OCI-LY7 (cell line): ENCODE measurements at regions not wholly inside any gene's neighbourhood (a gene's known extent, or its start where the extent isn't known, plus 50 kb on each side); places are given as distances from the start of the nearest gene placed in this dataset.

ENCODE experiments used
- BruUV-seq: library from RNA; stranded (reverse); fragments of 400-500 nt; replicated peaks from 2 replicates; lab custom pipeline; 2021; lab: Mats Ljungman, UMichigan
- CTCF ChIA-PET: fragments of 300-600 bp; sonication (Branson Sonifier 250); formaldehyde crosslinking; loops from one replicate; lab custom pipeline; 2022; ENCODE audit warnings: antibody characterized with exemption; ENCODE audit not compliant: unreplicated experiment; lab: Charles Lee
- POLR2A ChIA-PET: fragments of 300-600 bp; sonication (Branson Sonifier 250); formaldehyde crosslinking; loops from one replicate; lab custom pipeline; 2022; ENCODE audit warnings: antibody characterized with exemption; lab: Charles Lee
- DNase-seq: peaks from one replicate; pipeline ENCODE4 v3.0.0-alpha.2; 2015; ENCODE audit warnings: low spot score
- H2AFZ ChIP-seq: fragments of 200-600 bp; sonication (generic), shearing (Covaris generic); 2 replicates; pipeline ENCODE4 v1.6.1; 2014; ENCODE audit warnings: mild to moderate bottlenecking, antibody characterized with exemption, low read length, moderate library complexity
- H3K27ac ChIP-seq: fragments of 200-600 bp; sonication (generic); 2 replicates; pipeline ENCODE4 v1.5.1; 2014; ENCODE audit warnings: mixed run types, low read depth, mild to moderate bottlenecking, moderate library complexity, low read length, inconsistent platforms; ENCODE audit not compliant: poor library complexity, severe bottlenecking
- H3K36me3 ChIP-seq: fragments of 200-600 bp; sonication (generic); 2 replicates; pipeline ENCODE4 v1.6.1; 2014; ENCODE audit warnings: mild to moderate bottlenecking, antibody characterized with exemption, low read length, moderate library complexity, mixed read lengths; ENCODE audit not compliant: insufficient read depth
- H3K4me1 ChIP-seq: fragments of 200-600 bp; sonication (generic); 2 replicates; pipeline ENCODE4 v1.5.1; 2014; ENCODE audit warnings: mild to moderate bottlenecking, low read length; ENCODE audit not compliant: insufficient read depth, poor library complexity, severe bottlenecking
- H3K4me2 ChIP-seq: fragments of 200-600 bp; sonication (generic); 2 replicates; pipeline ENCODE4 v1.6.1; 2014; ENCODE audit warnings: mild to moderate bottlenecking, low read length
- H3K4me3 ChIP-seq: fragments of 200-600 bp; sonication (generic); 2 replicates; pipeline ENCODE4 v1.5.1; 2014; ENCODE audit warnings: mild to moderate bottlenecking, low read depth, low read length; ENCODE audit not compliant: poor library complexity, severe bottlenecking
- H3K79me2 ChIP-seq: fragments of 200-600 bp; sonication (generic); 2 replicates; pipeline ENCODE4 v1.6.1; 2016; ENCODE audit warnings: low read depth, mild to moderate bottlenecking, low read length, moderate library complexity, mixed read lengths; ENCODE audit not compliant: insufficient read depth
- H3K9me2 ChIP-seq: fragments of 200-600 bp; sonication (generic); 2 replicates; pipeline ENCODE4 v1.6.1; 2016; ENCODE audit warnings: mild to moderate bottlenecking, low read length, mixed read lengths; ENCODE audit not compliant: insufficient read depth
- H3K9me3 ChIP-seq: fragments of 200-600 bp; sonication (generic); 2 replicates; pipeline ENCODE4 v1.6.1; 2014; ENCODE audit warnings: mild to moderate bottlenecking, mixed run types, low read length, mixed read lengths
- H4K20me1 ChIP-seq: fragments of 200-600 bp; sonication (generic); 2 replicates; pipeline ENCODE4 v1.6.1; 2014; ENCODE audit warnings: mild to moderate bottlenecking, antibody characterized with exemption, low read length, moderate library complexity, mixed read lengths; ENCODE audit not compliant: insufficient read depth
- EZH2phosphoT487 ChIP-seq: fragments of 200-600 bp; sonication (generic); IDR thresholded peaks from 2 replicates; pipeline ENCODE4 v1.6.1; 2018; ENCODE audit warnings: low read depth, borderline replicate concordance, mild to moderate bottlenecking, mixed run types, antibody characterized with exemption, low read length, moderate library complexity, mixed read lengths
- intact Hi-C: fragments of 100-400 bp; cut with micrococcal nuclease; formaldehyde crosslinking; loops from one replicate; pipeline ENCODE4 v1.10.0; 2022; ENCODE audit not compliant: unreplicated experiment
- TF ChIP-seq, protein P1 (sequence below): fragments of 200-600 bp; sonication (generic); conservative IDR thresholded peaks from 2 replicates; pipeline ENCODE4 v1.5.1; 2014; ENCODE audit warnings: mild to moderate bottlenecking, antibody characterized with exemption, low read length, moderate library complexity, mixed read lengths

DNA sequence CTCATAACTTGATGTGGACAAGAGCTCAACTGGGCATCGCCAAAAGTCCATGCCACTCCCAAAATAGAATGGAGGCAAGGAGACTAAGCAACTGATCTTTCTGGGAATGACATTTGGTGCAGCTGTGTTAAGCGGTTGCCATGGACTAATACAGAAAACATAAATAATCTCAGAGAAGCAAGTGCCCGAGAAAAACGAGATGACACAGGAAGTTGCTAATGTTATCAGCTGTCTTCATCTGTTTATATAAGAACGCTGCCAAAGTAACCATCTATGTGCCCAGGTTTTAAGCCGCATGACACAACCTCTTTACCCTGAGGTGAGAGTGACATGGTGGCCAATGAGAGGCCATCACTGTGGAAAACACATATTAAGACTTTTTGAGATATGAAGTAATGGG, 54.9 kb upstream of the SACS start:
- intact Hi-C loops, result no loop called here
- no peak overlapping the region for H2AFZ ChIP-seq
- BruUV-seq, result no TSS peak
- no peaks in the 10 kb centered on the region for H4K20me1 ChIP-seq
- H3K79me2 ChIP-seq, result no peaks in the 10 kb centered on the region
- H3K9me2 ChIP-seq, result no peaks in the 10 kb centered on the region
- ChIA-PET POLR2A (no interaction called here), CTCF (no interaction called here)
- no peaks in the 10 kb centered on the region for H3K4me1 ChIP-seq
- no peak overlapping the region for H3K4me3 ChIP-seq
- no peaks in the 10 kb centered on the region for H3K9me3 ChIP-seq
- TF ChIP-seq EZH2phosphoT487, result no peak
- TF ChIP-seq, protein P1, sequence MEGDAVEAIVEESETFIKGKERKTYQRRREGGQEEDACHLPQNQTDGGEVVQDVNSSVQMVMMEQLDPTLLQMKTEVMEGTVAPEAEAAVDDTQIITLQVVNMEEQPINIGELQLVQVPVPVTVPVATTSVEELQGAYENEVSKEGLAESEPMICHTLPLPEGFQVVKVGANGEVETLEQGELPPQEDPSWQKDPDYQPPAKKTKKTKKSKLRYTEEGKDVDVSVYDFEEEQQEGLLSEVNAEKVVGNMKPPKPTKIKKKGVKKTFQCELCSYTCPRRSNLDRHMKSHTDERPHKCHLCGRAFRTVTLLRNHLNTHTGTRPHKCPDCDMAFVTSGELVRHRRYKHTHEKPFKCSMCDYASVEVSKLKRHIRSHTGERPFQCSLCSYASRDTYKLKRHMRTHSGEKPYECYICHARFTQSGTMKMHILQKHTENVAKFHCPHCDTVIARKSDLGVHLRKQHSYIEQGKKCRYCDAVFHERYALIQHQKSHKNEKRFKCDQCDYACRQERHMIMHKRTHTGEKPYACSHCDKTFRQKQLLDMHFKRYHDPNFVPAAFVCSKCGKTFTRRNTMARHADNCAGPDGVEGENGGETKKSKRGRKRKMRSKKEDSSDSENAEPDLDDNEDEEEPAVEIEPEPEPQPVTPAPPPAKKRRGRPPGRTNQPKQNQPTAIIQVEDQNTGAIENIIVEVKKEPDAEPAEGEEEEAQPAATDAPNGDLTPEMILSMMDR, result no peak
- no peak overlapping the region for H3K4me2 ChIP-seq
- H3K27ac ChIP-seq, result no peak overlapping the region
- no peaks in the 10 kb centered on the region for H3K36me3 ChIP-seq
- no peak for DNase-seq

- H2AFZ ChIP-seq, result no peak overlapping the region
- no peaks in the 10 kb centered on the region for H3K36me3 ChIP-seq
- BruUV-seq, result no TSS peak
- no peaks in the 10 kb centered on the region for H4K20me1 ChIP-seq
- no peak overlapping the region for H3K27ac ChIP-seq
- H3K4me1 ChIP-seq, result no peaks in the 10 kb centered on the region
- H3K4me2 ChIP-seq, result no peak overlapping the region
- ChIA-PET CTCF (no interaction called here), POLR2A (no interaction called here)
- intact Hi-C loops, result no loop called here
- H3K79me2 ChIP-seq, result no peaks in the 10 kb centered on the region
- H3K4me3 ChIP-seq, result no peak overlapping the region
- DNase-seq, result no peak
- TF ChIP-seq EZH2phosphoT487, result no peak
- TF ChIP-seq, protein P1, result no peak
- H3K9me3 ChIP-seq, result no peaks in the 10 kb centered on the region
- H3K9me2 ChIP-seq, result no peaks in the 10 kb centered on the region
Measured at GRCh38 chr13:23496255-23496654, 62.8 kb upstream of the SACS start.

DNA sequence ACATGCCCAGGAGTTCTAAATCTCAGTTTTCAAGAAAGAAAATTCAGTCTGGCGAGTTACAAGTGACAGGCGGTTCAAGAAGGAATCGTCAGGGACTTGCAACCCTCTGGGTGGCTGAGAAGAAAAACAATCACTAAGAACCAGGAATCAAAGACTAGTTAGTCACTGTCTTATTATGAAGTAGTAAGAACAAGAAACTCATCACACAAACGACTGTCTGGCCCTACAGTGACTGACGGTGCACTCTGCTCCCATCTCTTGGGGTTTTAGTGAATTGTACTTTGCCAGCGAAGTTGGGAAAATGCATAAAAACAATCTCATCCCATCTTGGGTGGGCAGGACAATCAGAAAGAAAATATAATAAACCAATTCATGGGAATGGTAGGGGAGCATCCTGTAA, 63.7 kb upstream of the SACS start:
- no peaks in the 10 kb centered on the region for H3K9me2 ChIP-seq
- no peak overlapping the region for H3K4me3 ChIP-seq
- ChIA-PET CTCF (no interaction called here), POLR2A (interaction anchor here (0.6 kb wide), 1 partner anchor 55 kb away, joined by 3 read pairs; no protein-coding TSS in a partner anchor)
- no peak for DNase-seq
- BruUV-seq, result no TSS peak
- H4K20me1 ChIP-seq, result no peaks in the 10 kb centered on the region
- intact Hi-C loops, result no loop called here
- H2AFZ ChIP-seq, result no peak overlapping the region
- H3K36me3 ChIP-seq, result no peaks in the 10 kb centered on the region
- H3K27ac ChIP-seq, result no peak overlapping the region
- no peak overlapping the region for H3K4me2 ChIP-seq
- H3K79me2 ChIP-seq, result no peaks in the 10 kb centered on the region
- no peaks in the 10 kb centered on the region for H3K4me1 ChIP-seq
- H3K9me3 ChIP-seq, result no peaks in the 10 kb centered on the region
- no peak for TF ChIP-seq EZH2phosphoT487
- TF ChIP-seq, protein P1, result no peak
